Fibroblast of mammary gland (primary cell): ENCODE measurements at regions not wholly inside any gene's neighbourhood (a gene's known extent, or its start where the extent isn't known, plus 50 kb on each side); places are given as distances from the start of the nearest gene placed in this dataset.

ENCODE experiments used
- DNase-seq: peaks from one replicate; pipeline ENCODE4 v3.0.0-alpha.2; 2010; ENCODE audit warnings: low read depth
- H3K4me3 ChIP-seq: 2 replicates; pipeline ENCODE4 v1.5.1; 2011; ENCODE audit warnings: low read depth, mild to moderate bottlenecking, low read length, moderate library complexity; ENCODE audit not compliant: control insufficient read depth
- TF ChIP-seq, protein P1 (sequence below): conservative IDR thresholded peaks from 2 replicates; pipeline ENCODE4 v1.5.1; 2011; ENCODE audit warnings: low read depth, low read length, inconsistent platforms; ENCODE audit not compliant: control insufficient read depth, insufficient read depth

- DNase-seq = no peak
- TF ChIP-seq, protein P1, sequence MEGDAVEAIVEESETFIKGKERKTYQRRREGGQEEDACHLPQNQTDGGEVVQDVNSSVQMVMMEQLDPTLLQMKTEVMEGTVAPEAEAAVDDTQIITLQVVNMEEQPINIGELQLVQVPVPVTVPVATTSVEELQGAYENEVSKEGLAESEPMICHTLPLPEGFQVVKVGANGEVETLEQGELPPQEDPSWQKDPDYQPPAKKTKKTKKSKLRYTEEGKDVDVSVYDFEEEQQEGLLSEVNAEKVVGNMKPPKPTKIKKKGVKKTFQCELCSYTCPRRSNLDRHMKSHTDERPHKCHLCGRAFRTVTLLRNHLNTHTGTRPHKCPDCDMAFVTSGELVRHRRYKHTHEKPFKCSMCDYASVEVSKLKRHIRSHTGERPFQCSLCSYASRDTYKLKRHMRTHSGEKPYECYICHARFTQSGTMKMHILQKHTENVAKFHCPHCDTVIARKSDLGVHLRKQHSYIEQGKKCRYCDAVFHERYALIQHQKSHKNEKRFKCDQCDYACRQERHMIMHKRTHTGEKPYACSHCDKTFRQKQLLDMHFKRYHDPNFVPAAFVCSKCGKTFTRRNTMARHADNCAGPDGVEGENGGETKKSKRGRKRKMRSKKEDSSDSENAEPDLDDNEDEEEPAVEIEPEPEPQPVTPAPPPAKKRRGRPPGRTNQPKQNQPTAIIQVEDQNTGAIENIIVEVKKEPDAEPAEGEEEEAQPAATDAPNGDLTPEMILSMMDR = no peak
- H3K4me3 ChIP-seq = no peak overlapping the region
Measured at GRCh38 chr21:19402870-19403269, 999.3 kb upstream of the TMPRSS15 start.

DNA sequence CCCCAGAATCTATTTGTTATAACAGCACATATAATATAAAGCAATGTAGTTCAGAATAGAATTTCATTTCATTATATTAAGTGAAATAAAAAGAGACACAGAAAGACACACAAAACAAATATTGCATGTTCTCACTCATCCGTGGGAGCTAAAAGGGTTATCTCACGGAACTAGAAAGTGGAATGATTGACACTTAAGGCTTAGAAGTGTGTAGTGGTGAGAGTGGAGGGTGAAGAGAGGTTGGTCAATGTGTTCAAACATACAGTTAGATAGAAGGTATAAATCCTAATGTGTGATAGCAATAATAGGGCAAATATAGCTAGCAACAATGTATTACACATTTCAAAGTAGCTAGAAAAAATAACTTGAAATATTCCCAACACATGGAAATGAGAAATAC, 1001.7 kb upstream of the TMPRSS15 start:
- no peak for DNase-seq
- TF ChIP-seq, protein P1 = no peak
- no peak overlapping the region for H3K4me3 ChIP-seq

- no peak for DNase-seq
- no peak overlapping the region for H3K4me3 ChIP-seq
- TF ChIP-seq, protein P1 = no peak
Measured at GRCh38 chr21:19420565-19420964, 1017.0 kb upstream of the TMPRSS15 start.

DNA sequence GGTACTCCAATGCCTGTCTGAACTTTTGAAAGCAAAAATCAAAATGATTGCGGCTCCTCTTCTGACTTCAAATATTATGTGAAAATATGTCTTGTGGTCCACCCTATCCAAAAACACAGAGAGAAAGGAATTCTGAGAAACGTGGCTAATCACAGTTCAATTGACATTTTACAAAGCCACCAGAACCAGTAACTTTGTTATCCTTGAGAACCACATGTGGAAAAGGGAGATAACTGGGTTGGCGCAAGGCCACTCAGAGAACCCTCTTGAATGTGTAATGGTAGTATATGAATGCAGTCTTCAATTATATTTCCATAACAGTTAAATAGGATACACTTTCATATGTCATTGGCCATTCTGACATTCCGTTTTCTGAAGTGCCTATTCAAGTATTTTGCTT, 1030.0 kb upstream of the TMPRSS15 start:
- H3K4me3 ChIP-seq = no peak overlapping the region
- no peak for DNase-seq
- TF ChIP-seq, protein P1 = no peak

DNA sequence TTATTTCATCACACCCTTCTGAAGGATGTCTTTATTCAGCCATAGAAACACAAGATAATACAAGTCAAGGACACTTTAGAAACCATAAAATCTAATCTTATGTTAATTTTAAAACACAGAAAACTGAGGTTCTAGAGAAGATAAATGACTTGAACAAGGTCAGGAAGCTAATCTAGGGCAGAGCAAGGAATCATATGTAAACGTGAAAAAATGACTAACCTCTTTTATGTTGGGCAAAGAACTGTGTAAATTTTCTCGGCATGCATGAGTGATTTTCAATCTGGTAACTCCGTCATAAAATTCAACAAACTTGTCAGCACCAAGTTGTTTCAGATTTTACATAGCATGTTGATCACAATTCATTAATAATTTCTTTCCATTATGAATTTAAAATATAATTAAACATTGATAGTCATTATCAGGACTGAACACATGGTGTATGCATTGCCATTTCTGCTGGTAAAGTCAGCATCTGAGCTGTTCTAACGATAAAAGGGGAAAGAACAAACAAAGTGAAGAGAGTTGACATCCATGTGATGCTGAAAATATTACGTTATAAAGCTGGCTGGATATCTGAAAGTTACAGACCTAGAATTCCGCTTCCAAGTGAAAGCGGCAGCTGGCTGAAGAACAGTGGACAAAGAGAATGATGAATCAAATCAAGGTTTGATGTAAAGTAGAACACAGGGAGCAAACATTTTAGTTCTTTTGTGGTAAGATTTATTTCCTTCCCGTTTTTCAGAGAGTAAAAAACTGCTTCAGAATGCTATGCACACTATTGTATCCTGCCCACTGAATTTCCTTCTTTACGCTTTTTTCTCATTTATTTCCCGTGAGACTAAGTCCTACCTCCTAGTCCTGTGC, 1037.4 kb upstream of the TMPRSS15 start:
- no peak for DNase-seq
- TF ChIP-seq, protein P1 = no peak

DNA sequence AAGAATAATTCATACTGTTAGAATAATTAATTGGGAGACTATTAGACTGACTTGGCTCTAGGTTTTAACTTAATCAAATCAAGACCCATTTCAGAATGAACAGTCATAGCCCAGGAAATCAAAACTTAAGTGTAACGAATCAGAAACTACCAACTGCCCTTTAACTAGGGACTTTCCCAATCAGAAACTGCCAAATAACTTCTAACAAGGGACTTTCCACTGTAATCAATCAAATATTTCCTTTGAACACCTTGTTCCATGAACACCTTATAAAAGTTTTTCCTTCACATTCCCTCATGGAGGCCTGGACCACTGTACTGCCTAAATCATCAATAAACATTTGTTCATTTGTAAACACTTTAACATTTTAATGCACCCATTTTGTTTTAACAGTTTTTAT, 1054.7 kb upstream of the TMPRSS15 start:
- no peak overlapping the region for H3K4me3 ChIP-seq
- TF ChIP-seq, protein P1 = no peak
- DNase-seq = no peak

More for the DNA sequence above, 1037.4 kb upstream of the TMPRSS15 start:
- no peak overlapping the region for H3K4me3 ChIP-seq
